ENCODE measurements at regions not wholly inside any gene's neighbourhood (a gene's known extent, or its start where the extent isn't known, plus 50 kb on each side); places are given as distances from the start of the nearest gene placed in this dataset.
A peak's percentile ranks its signal among the peaks of the same experiment; 100 is the strongest.

GRCh38 chr14:85359505-85359904 lies 170.4 kb upstream of the FLRT2 start:
- Histone ChIP-seq H3K79me2 (ENCODE audit: control insufficient read depth, insufficient read depth, low read length, unreplicated experiment) (no peaks in the 10 kb centered on the region), H3K27ac (ENCODE audit: low read depth, low read length) (no peak overlapping the region), H3K27me3 (ENCODE audit: insufficient read depth, low read length) (no peaks in the 10 kb centered on the region), H2AFZ (ENCODE audit: low read length, unreplicated experiment) (no peak overlapping the region), H3K4me3 (ENCODE audit: low read depth, low read length) (no peak overlapping the region), H3K36me3 (ENCODE audit: insufficient read depth, low read length) (no peaks in the 10 kb centered on the region), H3K4me1 (ENCODE audit: control insufficient read depth, insufficient read depth, low read length, unreplicated experiment) (peaks cover 7% of the 10 kb centered on the region)

- no peaks in the 10 kb centered on the region for H3K27me3 ChIP-seq (ENCODE audit: insufficient read depth, low read length)
- H3K79me2 ChIP-seq (ENCODE audit: control insufficient read depth, insufficient read depth, low read length, unreplicated experiment), result no peaks in the 10 kb centered on the region
- no peak overlapping the region for H2AFZ ChIP-seq (ENCODE audit: low read length, unreplicated experiment)
- H3K4me3 ChIP-seq (ENCODE audit: low read depth, low read length), result no peak overlapping the region
- H3K27ac ChIP-seq (ENCODE audit: low read depth, low read length), result no peak overlapping the region
- H3K36me3 ChIP-seq (ENCODE audit: insufficient read depth, low read length), result no peaks in the 10 kb centered on the region
- peaks cover 7% of the 10 kb centered on the region for H3K4me1 ChIP-seq (ENCODE audit: control insufficient read depth, insufficient read depth, low read length, unreplicated experiment)
These were observed 166.6 kb upstream of the FLRT2 start for GRCh38 chr14:85363358-85363757.

- no peaks in the 10 kb centered on the region for H3K4me1 ChIP-seq (ENCODE audit: control insufficient read depth, insufficient read depth, low read length, unreplicated experiment)
- H3K79me2 ChIP-seq (ENCODE audit: control insufficient read depth, insufficient read depth, low read length, unreplicated experiment), result no peaks in the 10 kb centered on the region
- H3K27ac ChIP-seq (ENCODE audit: low read depth, low read length), result no peak overlapping the region
- no peak overlapping the region for H2AFZ ChIP-seq (ENCODE audit: low read length, unreplicated experiment)
- no peaks in the 10 kb centered on the region for H3K36me3 ChIP-seq (ENCODE audit: insufficient read depth, low read length)
- no peaks in the 10 kb centered on the region; the same call in 1 of the 2 replicates for H3K27me3 ChIP-seq (ENCODE audit: insufficient read depth, low read length)
- H3K4me3 ChIP-seq (ENCODE audit: low read depth, low read length), result no peak overlapping the region
These were observed 163.7 kb upstream of the FLRT2 start for GRCh38 chr14:85366226-85366625.

GRCh38 chr14:85380881-85381280 lies 149.1 kb upstream of the FLRT2 start:
- Histone ChIP-seq H3K79me2 (ENCODE audit: control insufficient read depth, insufficient read depth, low read length, unreplicated experiment) (no peaks in the 10 kb centered on the region), H3K27ac (ENCODE audit: low read depth, low read length) (no peak overlapping the region), H3K4me1 (ENCODE audit: control insufficient read depth, insufficient read depth, low read length, unreplicated experiment) (no peaks in the 10 kb centered on the region), H3K27me3 (ENCODE audit: insufficient read depth, low read length) (no peaks in the 10 kb centered on the region), H3K4me3 (ENCODE audit: low read depth, low read length) (no peak overlapping the region), H3K36me3 (ENCODE audit: insufficient read depth, low read length) (no peaks in the 10 kb centered on the region), H2AFZ (ENCODE audit: low read length, unreplicated experiment) (peak overlapping the region; percentile 42)

- Histone ChIP-seq H3K27ac (ENCODE audit: low read depth, low read length) (no peak overlapping the region), H3K36me3 (ENCODE audit: insufficient read depth, low read length) (no peaks in the 10 kb centered on the region), H3K79me2 (ENCODE audit: control insufficient read depth, insufficient read depth, low read length, unreplicated experiment) (no peaks in the 10 kb centered on the region), H3K4me3 (ENCODE audit: low read depth, low read length) (no peak overlapping the region), H2AFZ (ENCODE audit: low read length, unreplicated experiment) (no peak overlapping the region), H3K4me1 (ENCODE audit: control insufficient read depth, insufficient read depth, low read length, unreplicated experiment) (no peaks in the 10 kb centered on the region), H3K27me3 (ENCODE audit: insufficient read depth, low read length) (no peaks in the 10 kb centered on the region)
These were observed 147.6 kb upstream of the FLRT2 start for GRCh38 chr14:85382341-85382740.

- Histone ChIP-seq H3K27me3 (ENCODE audit: insufficient read depth, low read length) (no peaks in the 10 kb centered on the region), H3K4me3 (ENCODE audit: low read depth, low read length) (no peak overlapping the region), H3K27ac (ENCODE audit: low read depth, low read length) (no peak overlapping the region), H3K4me1 (ENCODE audit: control insufficient read depth, insufficient read depth, low read length, unreplicated experiment) (no peaks in the 10 kb centered on the region), H3K36me3 (ENCODE audit: insufficient read depth, low read length) (no peaks in the 10 kb centered on the region), H3K79me2 (ENCODE audit: control insufficient read depth, insufficient read depth, low read length, unreplicated experiment) (no peaks in the 10 kb centered on the region), H2AFZ (ENCODE audit: low read length, unreplicated experiment) (no peak overlapping the region)
These were observed 142.8 kb upstream of the FLRT2 start for GRCh38 chr14:85387181-85387580.

GRCh38 chr14:85390236-85390635 lies 139.7 kb upstream of the FLRT2 start:
- Histone ChIP-seq H2AFZ (ENCODE audit: low read length, unreplicated experiment) (no peak overlapping the region), H3K4me1 (ENCODE audit: control insufficient read depth, insufficient read depth, low read length, unreplicated experiment) (no peaks in the 10 kb centered on the region), H3K79me2 (ENCODE audit: control insufficient read depth, insufficient read depth, low read length, unreplicated experiment) (no peaks in the 10 kb centered on the region), H3K4me3 (ENCODE audit: low read depth, low read length) (no peak overlapping the region), H3K36me3 (ENCODE audit: insufficient read depth, low read length) (no peaks in the 10 kb centered on the region), H3K27ac (ENCODE audit: low read depth, low read length) (no peak overlapping the region), H3K27me3 (ENCODE audit: insufficient read depth, low read length) (no peaks in the 10 kb centered on the region)

- no peaks in the 10 kb centered on the region for H3K36me3 ChIP-seq (ENCODE audit: insufficient read depth, low read length)
- no peaks in the 10 kb centered on the region for H3K4me1 ChIP-seq (ENCODE audit: control insufficient read depth, insufficient read depth, low read length, unreplicated experiment)
- H3K27ac ChIP-seq (ENCODE audit: low read depth, low read length), result no peak overlapping the region
- H3K27me3 ChIP-seq (ENCODE audit: insufficient read depth, low read length), result no peaks in the 10 kb centered on the region
- H2AFZ ChIP-seq (ENCODE audit: low read length, unreplicated experiment), result no peak overlapping the region
- H3K79me2 ChIP-seq (ENCODE audit: control insufficient read depth, insufficient read depth, low read length, unreplicated experiment), result no peaks in the 10 kb centered on the region
- H3K4me3 ChIP-seq (ENCODE audit: low read depth, low read length), result no peak overlapping the region
These were observed 138.5 kb upstream of the FLRT2 start for GRCh38 chr14:85391455-85391854.

GRCh38 chr14:85391892-85392291 lies 138.1 kb upstream of the FLRT2 start:
- no peak overlapping the region for H3K4me3 ChIP-seq (ENCODE audit: low read depth, low read length)
- H3K27ac ChIP-seq (ENCODE audit: low read depth, low read length), result no peak overlapping the region
- H3K79me2 ChIP-seq (ENCODE audit: control insufficient read depth, insufficient read depth, low read length, unreplicated experiment), result no peaks in the 10 kb centered on the region
- no peaks in the 10 kb centered on the region for H3K36me3 ChIP-seq (ENCODE audit: insufficient read depth, low read length)
- no peaks in the 10 kb centered on the region for H3K4me1 ChIP-seq (ENCODE audit: control insufficient read depth, insufficient read depth, low read length, unreplicated experiment)
- H3K27me3 ChIP-seq (ENCODE audit: insufficient read depth, low read length), result no peaks in the 10 kb centered on the region
- no peak overlapping the region for H2AFZ ChIP-seq (ENCODE audit: low read length, unreplicated experiment)

- no peak overlapping the region for H3K27ac ChIP-seq (ENCODE audit: low read depth, low read length)
- no peak overlapping the region for H3K4me3 ChIP-seq (ENCODE audit: low read depth, low read length)
- H3K79me2 ChIP-seq (ENCODE audit: control insufficient read depth, insufficient read depth, low read length, unreplicated experiment), result no peaks in the 10 kb centered on the region
- no peak overlapping the region for H2AFZ ChIP-seq (ENCODE audit: low read length, unreplicated experiment)
- no peaks in the 10 kb centered on the region for H3K36me3 ChIP-seq (ENCODE audit: insufficient read depth, low read length)
- no peaks in the 10 kb centered on the region for H3K27me3 ChIP-seq (ENCODE audit: insufficient read depth, low read length)
- H3K4me1 ChIP-seq (ENCODE audit: control insufficient read depth, insufficient read depth, low read length, unreplicated experiment), result no peaks in the 10 kb centered on the region
These were observed 130.8 kb upstream of the FLRT2 start for GRCh38 chr14:85399186-85399585.

GRCh38 chr14:85400678-85401077 lies 129.3 kb upstream of the FLRT2 start:
- Histone ChIP-seq H3K4me3 (ENCODE audit: low read depth, low read length) (no peak overlapping the region), H3K79me2 (ENCODE audit: control insufficient read depth, insufficient read depth, low read length, unreplicated experiment) (no peaks in the 10 kb centered on the region), H3K27ac (ENCODE audit: low read depth, low read length) (no peak overlapping the region), H2AFZ (ENCODE audit: low read length, unreplicated experiment) (no peak overlapping the region), H3K36me3 (ENCODE audit: insufficient read depth, low read length) (no peaks in the 10 kb centered on the region), H3K27me3 (ENCODE audit: insufficient read depth, low read length) (no peaks in the 10 kb centered on the region), H3K4me1 (ENCODE audit: control insufficient read depth, insufficient read depth, low read length, unreplicated experiment) (no peaks in the 10 kb centered on the region)

Measured in ACC112 (cell line).